ENCODE measurements at regions not wholly inside any gene's neighbourhood (a gene's known extent, or its start where the extent isn't known, plus 50 kb on each side); places are given as distances from the start of the nearest gene placed in this dataset.

DNA sequence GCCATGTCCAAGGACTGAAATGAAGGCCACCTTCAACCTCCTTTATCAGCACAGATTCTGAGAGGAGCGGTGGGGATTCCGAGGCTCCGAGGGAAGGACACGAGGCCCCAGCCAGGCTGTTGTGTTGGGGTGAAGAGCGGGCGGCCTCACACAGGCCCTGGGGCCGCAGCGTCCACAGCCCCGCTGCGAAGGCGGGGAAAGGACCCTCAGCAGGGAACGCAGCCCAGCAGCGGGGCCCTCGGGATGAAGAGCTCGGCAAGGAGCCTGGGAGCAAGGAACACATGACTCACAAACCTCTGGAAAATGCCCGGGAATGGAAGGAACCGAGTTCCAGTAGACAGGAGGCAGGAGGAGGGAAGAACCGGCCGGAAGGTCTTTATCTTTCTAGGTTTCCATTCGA is 227.2 kb downstream of the BRD1 start:
- DNase-seq, result no peak

DNA sequence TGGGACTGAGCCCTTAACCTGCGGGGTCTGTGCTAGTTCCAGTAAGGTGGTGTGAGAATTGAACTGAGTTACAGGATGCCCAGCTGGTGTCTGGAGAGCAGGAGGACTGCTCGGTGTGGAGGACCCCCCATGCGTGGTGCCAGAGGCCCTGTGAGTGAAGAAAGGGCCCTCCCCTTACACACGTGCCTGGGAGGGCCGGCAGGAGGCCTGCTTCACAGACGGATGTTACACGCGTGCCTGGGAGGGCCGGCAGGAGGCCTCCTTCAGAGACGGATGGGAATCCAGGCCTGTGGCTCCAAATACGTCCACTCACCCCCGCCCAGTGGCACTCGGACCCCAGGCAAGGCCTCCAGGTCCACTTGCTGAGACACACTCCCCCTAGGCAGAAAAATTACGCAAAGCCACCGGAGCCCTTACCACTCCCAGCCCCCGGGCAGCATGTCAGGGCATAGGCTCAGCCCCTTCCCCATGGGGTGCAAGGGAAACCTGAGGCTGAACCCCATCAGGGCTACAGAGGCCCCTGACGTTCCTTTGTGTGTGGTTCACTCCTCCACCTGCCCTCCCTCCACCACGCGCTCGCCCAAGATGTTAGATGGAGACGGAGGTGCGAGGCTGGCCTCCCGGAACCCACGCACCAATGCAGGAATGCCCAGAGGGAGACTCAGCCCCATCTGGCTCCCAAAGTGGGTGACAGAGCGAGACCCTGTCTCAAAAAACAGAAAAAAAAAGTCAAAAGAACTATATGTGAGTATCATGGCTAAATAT is 227.8 kb downstream of the BRD1 start:
- DNase-seq, result no peak

DNA sequence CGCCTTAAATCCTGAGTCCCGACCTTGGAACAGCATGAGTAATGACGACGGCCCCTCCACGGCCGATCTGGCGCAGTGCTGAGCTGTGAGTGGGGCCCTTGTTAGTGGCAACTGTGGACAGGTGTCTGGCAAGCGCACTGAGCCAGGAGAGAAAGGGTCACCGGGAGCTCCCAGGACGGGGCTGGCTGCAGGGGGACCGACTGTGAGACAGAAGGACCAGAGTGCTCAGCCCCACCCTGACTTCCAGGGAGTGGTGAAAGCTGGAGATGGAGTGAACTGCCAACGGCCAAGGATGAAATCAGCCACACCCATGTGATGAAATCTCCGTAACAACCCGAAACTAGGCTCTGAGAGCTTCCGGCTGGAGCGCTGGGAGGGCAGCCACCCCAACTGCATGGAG is 228.6 kb downstream of the BRD1 start:
- DNase-seq, result no peak

DNA sequence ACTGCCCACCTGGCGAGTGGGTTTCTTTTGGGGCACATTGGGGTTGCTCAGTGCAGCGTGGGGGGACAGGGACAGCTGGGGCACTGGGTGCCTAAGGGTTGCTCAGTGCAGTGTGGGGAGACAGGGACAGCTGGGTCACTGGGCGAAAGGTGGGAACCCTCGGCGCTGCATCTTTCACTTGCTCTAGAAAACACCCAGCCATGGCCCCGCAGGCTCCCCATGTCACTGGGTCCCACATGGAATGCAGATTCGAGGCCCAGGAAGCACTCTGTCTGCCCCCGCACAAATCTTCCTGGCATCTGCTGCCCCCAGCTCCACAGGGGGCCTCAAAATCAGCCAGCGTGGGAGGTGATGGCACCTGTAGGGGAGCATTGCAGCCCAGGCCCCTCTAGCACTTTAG is 229.3 kb downstream of the BRD1 start:
- no peak for DNase-seq

DNA sequence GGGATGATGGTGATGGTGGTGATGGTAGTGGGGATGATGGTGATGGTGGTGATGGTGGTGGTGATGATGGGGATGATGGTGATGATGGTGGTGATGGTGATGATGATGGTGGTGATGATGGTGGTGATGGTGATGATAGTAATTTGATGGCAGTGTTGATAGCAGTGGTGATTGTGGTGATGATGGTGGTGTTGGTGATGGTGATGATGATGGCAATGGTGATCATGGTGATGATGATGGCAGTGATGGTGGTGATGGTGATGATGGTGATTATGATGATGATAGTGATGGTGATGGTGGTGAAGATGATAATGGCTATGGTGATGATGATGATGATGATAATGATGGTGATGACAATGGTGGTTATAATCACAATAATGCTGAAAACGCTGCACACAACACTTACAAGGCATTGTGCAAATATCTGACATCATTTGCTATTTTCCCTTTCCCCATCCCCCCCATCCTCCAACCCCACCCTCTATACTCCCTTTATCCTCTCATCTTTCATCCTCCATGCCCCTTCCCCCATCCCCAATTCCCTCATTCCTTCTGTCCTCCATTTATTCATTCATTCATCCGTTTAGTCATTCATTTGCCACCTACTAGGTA is 230.1 kb downstream of the BRD1 start:
- no peak for DNase-seq

DNA sequence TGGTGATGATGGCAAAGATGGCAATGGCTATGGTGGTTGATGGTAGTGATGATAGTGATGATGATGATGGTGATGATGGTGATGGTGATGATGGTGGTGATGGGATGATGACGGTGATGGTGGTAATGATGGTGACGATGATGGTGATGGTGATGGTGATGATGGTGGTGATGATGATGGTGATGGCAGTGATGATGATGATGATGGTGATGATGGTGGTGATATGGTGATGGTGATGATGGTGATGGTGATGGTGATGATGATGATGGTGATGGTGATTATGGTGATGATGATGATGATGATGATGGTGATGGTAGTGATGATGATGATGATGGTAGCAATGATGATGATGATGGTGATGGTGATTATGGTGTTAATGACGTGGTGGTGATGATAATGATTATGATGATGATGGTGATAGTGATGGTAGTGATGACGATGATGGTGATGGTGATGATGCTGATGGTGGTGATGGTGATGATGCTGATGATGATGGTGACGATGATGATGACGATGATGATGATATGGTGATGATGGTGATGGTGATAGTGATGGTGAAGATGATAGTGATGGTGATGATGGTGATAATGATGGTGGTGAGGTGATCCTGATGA is 232.1 kb downstream of the BRD1 start:
- DNase-seq, result no peak

DNA sequence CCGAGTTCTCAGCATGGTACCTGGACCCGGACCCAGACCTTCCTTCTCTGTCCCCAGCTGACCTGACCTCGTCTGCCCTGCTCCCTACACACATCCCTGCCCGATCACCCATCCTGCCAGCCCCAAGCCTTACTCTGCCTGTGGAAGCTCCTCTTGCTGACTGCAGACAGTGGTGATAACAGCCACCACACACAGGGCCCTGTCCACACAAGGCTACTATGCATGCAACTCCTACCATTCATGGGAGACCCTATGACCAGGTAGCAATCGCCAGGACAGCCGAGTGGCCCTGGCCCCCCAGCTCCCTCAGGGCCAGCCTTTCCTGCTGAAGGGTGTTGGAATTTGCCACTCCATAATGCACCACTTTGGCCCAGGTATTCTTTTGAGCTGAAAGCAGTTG is 233.6 kb downstream of the BRD1 start:
- no peak for DNase-seq

DNA sequence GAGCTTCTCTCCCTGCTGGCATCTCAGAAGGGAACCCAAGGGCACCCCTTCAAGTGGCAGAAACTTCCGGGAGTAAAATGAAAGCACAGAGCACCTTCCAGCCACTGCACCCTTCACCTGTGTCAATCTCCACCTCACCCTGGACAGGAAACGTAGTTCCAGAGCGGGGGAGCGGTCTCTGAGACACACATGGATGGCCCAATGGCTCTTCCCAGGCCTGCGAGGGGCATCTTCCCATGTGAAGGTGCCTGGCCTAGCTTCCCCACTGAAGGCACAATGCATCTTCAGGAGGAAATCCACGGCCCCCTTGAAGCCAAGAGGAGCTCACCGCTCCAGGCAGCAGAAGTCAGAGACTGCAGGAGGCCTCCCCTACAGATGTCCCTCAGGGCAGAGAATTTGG is 234.2 kb downstream of the BRD1 start:
- no peak for DNase-seq

DNA sequence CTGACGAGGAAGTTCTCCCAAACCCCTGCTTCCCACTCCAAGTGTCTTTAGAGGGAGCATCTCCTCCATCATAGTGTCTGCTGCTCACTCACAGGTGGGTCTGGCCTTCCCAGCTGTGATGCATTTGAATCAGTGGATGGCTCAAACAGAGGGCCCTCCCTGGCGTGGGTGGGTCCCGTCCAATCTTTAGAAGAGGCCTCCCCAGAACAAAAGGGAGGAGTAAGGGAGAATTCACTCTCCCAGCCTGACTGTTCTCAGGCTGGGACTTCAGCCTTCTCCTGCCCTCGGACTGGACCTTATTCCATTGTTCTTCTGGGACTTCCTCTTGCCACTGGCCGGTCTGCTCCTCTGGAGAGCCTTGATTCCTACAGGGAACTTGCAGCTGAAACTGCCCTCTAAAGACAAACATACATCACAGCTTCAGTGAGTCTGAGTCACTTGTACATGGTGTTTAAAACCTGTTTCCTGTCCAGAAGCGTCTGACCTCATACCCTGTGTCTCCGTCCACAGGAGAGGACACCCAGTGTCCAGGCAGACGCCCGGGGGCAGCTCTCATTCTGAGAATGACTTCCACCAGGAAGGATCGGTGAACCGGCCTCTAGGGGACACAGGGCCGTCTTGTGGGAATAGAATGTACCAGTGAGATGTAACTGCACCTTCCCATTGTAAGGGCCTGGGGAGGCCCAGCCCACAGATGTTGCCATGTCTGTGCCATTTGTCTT is 234.7 kb downstream of the BRD1 start:
- DNase-seq, result no peak

DNA sequence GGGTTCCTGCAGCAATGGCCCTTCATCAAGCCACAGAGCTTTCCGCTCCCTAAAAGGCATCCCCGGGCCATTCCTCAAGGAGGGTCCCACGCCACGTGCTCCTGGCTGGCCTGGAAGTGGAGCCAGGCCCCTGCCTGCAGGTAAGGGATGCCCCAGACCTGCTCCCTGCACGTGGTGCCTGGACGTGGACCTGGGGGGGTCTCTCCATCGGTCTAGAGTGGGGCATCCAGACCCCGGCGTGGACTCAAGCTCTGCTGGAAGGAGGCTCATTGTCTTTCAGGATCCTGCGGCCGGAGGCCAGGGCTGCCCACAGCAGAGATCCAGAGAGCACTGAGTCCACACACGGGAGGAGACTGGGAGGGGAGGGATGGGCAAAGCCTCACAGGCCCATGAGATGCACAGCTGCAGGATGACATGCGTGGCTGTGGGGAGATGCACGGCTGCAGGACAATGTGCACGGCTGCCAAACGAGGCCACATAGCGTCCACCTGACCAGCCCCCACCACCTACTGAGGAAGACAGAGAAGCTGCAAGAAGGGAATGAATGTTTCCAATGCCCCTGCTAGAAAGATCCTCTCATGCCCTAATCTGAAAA is 236.7 kb downstream of the BRD1 start:
- no peak for DNase-seq

DNA sequence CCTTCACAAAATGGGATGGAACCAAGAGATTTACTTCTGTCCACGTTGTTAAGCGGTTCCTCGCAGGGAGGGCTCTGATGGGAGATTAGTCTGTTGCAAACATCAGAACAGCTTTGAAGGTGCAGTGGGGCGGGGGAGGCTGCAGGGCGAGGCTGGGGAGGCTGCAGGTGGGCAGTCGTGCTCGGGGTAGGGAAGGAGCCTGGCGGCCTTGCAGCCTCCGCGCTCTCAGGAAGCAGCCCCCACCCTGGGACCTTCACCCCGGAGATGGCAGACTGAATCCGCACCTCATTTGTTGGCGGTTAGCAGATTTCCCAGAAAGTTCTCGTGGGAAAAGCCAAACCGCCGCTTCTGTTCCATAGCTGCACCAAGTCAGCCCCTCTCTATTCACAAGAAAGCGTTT is 237.3 kb downstream of the BRD1 start:
- DNase-seq, result no peak

DNA sequence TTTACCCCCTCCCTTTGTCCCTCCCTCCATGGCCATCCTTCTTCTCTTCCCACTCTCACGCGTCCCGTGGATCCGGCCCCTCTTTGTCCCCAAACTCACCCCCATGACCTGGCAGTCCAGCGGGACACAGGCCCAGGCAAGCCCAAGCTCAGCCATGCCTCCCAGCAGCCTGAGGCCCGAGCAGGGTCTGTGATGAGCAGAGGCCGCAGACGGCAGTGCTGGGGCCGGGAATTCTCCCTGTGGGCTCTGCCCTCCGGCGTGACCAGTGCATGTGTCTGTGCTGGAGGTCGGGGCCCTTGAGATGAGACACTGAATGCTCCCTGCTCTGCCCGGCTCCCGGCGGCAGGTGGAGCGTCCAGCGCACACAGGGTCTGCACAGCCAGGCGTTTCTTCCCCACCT is 237.9 kb downstream of the BRD1 start:
- no peak for DNase-seq

DNA sequence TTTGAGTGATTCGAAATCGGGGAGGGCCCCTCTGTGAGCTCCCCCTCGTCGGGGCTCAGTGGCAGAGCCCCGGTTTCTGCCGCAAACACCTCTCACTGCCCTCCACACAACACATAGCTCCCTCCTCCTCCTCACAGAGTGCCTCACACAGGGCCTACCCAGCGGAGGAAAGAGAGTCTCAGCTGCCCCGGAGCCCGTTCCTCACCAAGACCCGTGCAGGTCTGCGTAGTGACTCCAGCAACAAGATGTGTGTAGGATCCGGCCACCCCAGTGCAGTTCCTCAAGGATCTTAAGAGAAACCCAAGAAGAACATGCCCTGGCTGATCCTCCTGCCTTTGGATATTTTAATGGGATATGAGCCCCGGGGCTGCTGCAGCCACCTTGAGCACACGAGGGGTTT is 238.4 kb downstream of the BRD1 start:
- DNase-seq, result no peak

DNA sequence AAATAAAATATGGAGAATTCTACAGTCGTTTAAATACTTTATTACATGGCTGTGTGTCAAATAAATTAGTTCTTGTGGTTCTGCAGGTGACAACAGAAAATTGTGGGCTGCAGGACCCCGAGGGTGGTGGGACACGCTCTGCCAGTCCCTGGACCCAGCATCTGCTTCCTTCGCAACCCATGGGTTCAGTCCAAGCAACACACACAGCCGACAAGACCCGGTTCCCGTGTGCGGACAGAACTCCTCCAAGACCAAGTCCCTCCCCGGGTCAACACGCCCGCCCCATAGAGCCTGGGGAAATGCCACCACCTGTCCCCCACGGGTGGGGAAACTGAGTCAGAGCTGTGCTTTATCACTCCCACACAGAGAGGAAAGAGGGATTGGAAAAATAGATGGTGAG is 238.9 kb downstream of the BRD1 start:
- no peak for DNase-seq

DNA sequence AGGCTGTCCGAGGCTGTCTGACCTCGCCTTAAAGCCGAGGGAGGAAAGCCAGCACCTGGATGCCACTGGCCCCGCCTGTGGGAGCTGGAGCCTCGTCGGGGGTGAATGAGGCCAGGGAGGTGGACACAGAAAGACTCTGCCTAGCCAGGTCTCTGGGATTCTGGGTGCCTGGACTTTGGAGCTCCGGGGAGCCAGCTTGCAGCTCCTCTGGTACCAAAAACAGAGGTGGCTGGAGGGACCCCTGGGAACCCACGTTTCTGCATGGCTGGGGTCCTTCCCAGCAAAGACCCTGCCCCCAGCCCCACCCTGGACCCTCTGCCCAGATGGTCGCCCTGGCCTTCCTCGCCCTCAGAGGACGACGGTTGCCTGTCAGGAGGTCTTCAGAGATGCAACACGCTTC is 239.7 kb downstream of the BRD1 start:
- DNase-seq, result no peak

DNA sequence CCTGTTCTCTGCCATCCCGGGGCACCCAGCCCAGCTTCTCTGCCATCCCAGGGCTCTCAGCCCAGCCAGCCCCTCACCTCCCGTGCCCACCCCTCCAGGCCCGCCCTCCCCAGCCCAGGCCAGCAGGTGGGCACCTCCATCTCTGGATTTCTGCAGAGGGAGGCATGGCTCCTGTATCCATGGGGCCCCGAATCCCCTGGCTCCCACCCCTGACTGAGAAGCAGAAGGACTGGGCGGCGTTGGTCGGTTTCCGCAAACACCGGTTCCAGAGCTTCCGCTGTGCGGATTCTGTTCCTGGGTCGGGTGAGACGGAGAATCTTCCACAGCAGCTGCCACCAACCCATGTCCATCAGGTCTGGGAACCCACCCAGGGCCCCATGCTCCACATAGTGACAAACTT is 240.3 kb downstream of the BRD1 start:
- no peak for DNase-seq

DNA sequence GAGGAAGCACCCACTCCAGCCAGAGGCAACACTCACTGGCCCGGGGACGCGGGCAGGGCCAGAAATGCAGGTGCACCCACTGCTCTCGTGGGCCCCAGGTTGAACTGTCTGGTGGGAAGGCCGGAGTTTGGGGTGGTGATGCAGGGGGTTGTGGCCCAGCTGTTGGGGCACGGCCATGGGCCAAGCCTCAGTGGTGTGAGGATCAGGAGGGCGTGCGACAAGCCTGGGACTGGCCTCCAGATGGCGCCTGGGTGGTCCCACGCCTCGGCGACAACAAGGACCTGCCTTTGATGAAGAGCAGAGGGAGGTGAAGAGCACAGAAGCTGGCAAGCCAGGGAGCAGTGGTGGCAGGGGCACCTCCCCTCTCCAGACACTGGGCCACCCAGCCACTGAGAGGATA is 240.8 kb downstream of the BRD1 start:
- DNase-seq, result no peak

DNA sequence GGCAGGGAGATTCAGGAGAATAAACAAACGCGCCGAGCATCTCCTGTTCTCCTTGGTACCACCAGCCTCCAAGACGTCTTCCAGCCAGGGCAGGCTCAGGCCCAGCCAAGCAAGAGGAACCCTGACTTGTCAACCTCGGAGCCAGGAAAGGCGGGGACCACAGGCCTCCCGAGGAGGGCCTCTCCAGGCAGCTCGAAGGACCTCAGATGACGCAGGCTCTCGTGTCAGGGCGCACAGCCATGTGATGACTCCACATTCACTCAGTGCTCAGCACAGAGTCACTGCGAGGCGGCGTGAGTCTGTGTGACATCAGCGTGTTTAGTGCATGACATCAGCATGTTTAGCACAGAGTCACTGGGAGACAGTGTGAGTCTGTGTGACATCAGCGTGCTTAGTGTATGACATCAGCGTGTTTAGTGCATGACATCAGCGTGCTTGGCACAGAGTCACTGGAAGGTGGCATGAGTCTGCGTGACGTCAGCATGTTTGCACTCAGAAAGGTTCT is 241.4 kb downstream of the BRD1 start:
- DNase-seq, result no peak

DNA sequence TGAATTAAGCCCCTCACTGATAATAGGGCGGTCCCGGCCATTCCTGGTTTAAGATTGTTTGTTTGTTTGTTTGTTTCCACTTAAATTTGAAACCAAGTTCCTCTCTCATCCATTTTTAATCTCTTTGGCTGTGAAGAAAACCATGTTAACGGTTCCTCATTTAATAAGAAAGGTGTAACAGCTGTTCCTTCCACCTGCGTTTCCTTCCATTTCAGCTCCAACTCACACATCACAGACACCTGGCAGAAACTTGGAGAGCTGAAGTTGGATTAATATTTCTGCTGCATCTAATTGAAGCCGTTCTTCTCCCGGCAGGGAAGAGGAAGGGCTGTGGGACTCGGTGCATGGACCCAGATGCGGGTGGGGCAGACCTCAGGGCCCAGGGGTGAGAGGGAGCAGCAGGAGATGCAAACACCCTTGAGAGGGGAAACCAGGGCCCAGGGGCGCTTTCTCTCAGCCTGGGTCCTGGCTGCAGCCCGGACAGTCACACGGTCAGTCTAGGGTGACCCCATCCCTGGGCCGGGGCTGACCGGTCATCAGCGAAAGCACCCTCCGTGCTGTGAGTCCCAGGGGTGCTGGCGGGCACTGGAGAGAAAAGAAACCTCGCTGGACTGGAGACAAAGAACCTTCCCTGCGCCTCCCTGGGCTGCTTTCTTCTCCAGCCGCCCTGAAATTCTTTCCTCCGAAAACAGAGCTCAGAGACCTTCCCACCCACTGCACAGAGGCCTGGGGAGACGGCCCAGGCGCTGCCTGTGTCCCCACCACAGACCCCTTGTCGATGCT is 242.0 kb downstream of the BRD1 start:
- DNase-seq, result no peak

DNA sequence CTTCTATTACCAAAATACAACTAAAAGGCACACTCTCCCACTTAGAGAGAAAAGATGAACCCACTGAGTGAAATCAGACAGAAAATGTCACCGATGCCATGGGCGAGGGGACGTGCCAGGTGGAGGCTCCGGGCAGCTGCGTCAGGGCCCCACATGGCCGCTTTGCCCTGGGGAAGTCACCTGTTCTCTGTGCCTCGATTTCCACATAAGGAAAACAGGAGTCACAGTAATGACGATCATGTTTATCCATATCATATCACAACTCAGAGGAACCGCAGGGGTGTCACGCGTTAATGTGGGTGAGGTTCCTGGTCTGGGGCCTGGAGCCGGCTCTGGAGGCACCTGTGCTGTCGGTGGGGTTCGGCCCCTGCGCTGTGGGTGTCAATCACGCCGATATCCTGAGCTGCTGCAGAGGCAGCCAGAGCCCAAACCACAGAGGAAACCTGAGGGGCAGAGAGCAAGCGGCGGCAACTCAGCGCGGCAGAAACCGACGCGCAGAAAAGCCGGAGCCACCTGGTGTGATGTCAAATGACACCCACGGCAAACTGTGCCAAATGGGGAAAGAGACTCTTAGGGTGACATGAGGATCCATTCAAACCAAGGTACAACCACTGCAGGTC is 243.7 kb downstream of the BRD1 start:
- DNase-seq, result no peak

DNA sequence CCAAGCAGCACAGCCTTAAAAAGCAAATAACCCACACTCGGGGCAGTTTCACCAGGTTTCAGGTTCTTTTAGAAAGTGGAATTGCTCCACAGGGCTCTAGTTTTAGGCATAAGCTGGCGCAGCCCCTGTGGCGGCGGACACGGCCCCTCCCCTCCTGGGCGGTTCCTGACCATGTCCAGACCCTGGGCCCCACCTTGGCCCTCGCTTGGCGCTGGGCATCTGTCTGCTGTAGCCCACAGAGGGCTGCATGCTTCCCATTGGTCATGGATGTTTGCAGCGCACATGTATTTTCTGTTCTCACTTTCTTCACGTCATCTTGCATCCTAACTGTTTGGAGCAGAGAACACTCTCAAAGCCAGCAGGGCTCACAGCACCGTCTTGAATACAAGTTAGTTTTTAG is 244.3 kb downstream of the BRD1 start:
- no peak for DNase-seq

DNA sequence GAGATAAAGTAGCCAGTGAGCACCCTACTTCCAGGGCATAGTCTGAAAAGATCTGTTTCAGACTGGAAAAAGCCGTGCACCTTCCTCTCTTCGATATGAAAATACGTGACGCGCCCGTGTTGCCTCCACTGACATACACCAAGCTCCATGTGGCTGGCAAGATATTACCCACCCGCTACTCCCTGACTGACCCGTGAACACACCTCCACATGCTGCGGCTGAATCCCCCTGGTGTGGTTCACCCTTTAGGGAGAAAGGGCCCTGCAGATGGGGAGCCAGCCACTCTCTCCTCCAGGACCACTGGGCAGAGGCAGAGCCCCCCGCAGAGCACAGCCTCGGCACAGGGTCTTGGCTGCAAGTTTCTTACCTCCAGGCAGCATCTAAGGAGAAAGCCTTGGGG is 245.0 kb downstream of the BRD1 start:
- no peak for DNase-seq
